ELF-1 (cell line): ENCODE measurements at regions not wholly inside any gene's neighbourhood (a gene's known extent, or its start where the extent isn't known, plus 50 kb on each side); places are given as distances from the start of the nearest gene placed in this dataset.
"Not testable (repeated sequence)": the region's sequence is repeated elsewhere in the genome, so short reads cannot be mapped to it uniquely, and the experiment has no call there.

Experiments used
- DNase-seq: peaks from one replicate; pipeline ENCODE4 v3.0.0-alpha.2; 2016; ENCODE audit warnings: low read depth, low spot score

- DNase-seq, result not testable (repeated sequence)
Observed at GRCh38 chr2:66242888-66243287, 192.0 kb upstream of the MEIS1 start.

- DNase-seq, result no peak
Observed at GRCh38 chr2:66242099-66242789, 192.7 kb upstream of the MEIS1 start.

GRCh38 chr2:66240286-66240685 is 194.6 kb upstream of the MEIS1 start:
- no peak for DNase-seq

- DNase-seq, result no peak
Observed at GRCh38 chr2:66239655-66240054, 195.3 kb upstream of the MEIS1 start.

GRCh38 chr2:66237803-66238379 is 197.0 kb upstream of the MEIS1 start:
- no peak for DNase-seq

- DNase-seq, result no peak
Observed at GRCh38 chr2:66236816-66237802, 197.8 kb upstream of the MEIS1 start.

- DNase-seq, result no peak
Observed at GRCh38 chr2:66236067-66236685, 198.7 kb upstream of the MEIS1 start.

- DNase-seq, result no peak
Observed at GRCh38 chr2:66235428-66235827, 199.5 kb upstream of the MEIS1 start.

GRCh38 chr2:66233981-66234380 is 200.9 kb upstream of the MEIS1 start:
- no peak for DNase-seq

GRCh38 chr2:66228128-66228547 is 206.8 kb upstream of the MEIS1 start:
- no peak for DNase-seq

- no peak for DNase-seq
Observed at GRCh38 chr2:66217039-66217585, 217.8 kb upstream of the MEIS1 start.

GRCh38 chr2:66212749-66213148 is 222.2 kb upstream of the MEIS1 start:
- no peak for DNase-seq

- no peak for DNase-seq
Observed at GRCh38 chr2:66202586-66202985, 232.3 kb upstream of the MEIS1 start.

- no peak for DNase-seq
Observed at GRCh38 chr2:66201242-66201641, 233.7 kb upstream of the MEIS1 start.

- no peak for DNase-seq
Observed at GRCh38 chr2:66198873-66199272, 236.1 kb upstream of the MEIS1 start.

- no peak for DNase-seq
Observed at GRCh38 chr2:66192888-66193287, 242.0 kb upstream of the MEIS1 start.

- no peak for DNase-seq
Observed at GRCh38 chr2:66191311-66191710, 243.6 kb upstream of the MEIS1 start.

GRCh38 chr2:66189553-66189952 is 245.4 kb upstream of the MEIS1 start:
- DNase-seq, result no peak

GRCh38 chr2:66186537-66186936 is 248.4 kb upstream of the MEIS1 start:
- DNase-seq, result no peak

- no peak for DNase-seq
Observed at GRCh38 chr2:66185497-66186054, 249.3 kb upstream of the MEIS1 start.

GRCh38 chr2:66177128-66177796 is 257.7 kb upstream of the MEIS1 start:
- peak; percentile 47 for DNase-seq
